ENCODE measurements at regions not wholly inside any gene's neighbourhood (a gene's known extent, or its start where the extent isn't known, plus 50 kb on each side); places are given as distances from the start of the nearest gene placed in this dataset.

- no peak for DNase-seq (ENCODE audit: low read depth in 2 of 2)
- Histone ChIP-seq H3K4me2 (ENCODE audit: extremely low read depth, insufficient read depth, low read length) (no peak overlapping the region), H2AFZ (ENCODE audit: low read length) (no peak overlapping the region), H3K9me3 (ENCODE audit: control insufficient read depth, insufficient read depth, low read depth, low read length) (no peaks in the 10 kb centered on the region), H3K27me3 (ENCODE audit: control insufficient read depth, insufficient read depth, low read length) (no peaks in the 10 kb centered on the region), H3K4me3 (replicated peaks in 1 of 4; ENCODE audit: control extremely low read depth in 1 of 4, insufficient read depth in 1 of 4, low read depth in 3 of 4, low read length in 4 of 4) (no peak overlapping the region), H3K79me2 (ENCODE audit: control insufficient read depth, insufficient read depth, low read length) (no peaks in the 10 kb centered on the region), H3K9ac (ENCODE audit: insufficient read depth, low read length) (no peak overlapping the region), H4K20me1 (ENCODE audit: control insufficient read depth, extremely low read depth, insufficient read depth, low read length) (no peaks in the 10 kb centered on the region), H3K27ac (ENCODE audit: insufficient read depth, low read length) (no peak overlapping the region), H3K4me1 (ENCODE audit: control insufficient read depth, extremely low read depth, insufficient read depth, low read length) (no peaks in the 10 kb centered on the region), H3K36me3 (ENCODE audit: control insufficient read depth, insufficient read depth, low read length) (no peaks in the 10 kb centered on the region)
- TF ChIP-seq EZH2 (IDR thresholded peaks at IDR 0.05; ENCODE audit: low read length, missing control alignments): no peak
- no peak for TF ChIP-seq CTCF (conservative IDR thresholded peaks at IDR 0.05 in 1 of 2, IDR thresholded peaks at IDR 0.05 in 1 of 2; ENCODE audit: low read depth in 1 of 2, low read length in 2 of 2)
These were observed 359.6 kb downstream of the FOXO1 start for GRCh38 chr13:40306817-40307216.

- DNase-seq (ENCODE audit: low read depth in 2 of 2): no peak
- H3K36me3 ChIP-seq (ENCODE audit: control insufficient read depth, insufficient read depth, low read length): no peaks in the 10 kb centered on the region
- H3K27me3 ChIP-seq (ENCODE audit: control insufficient read depth, insufficient read depth, low read length): no peaks in the 10 kb centered on the region
- no peak overlapping the region for H3K4me2 ChIP-seq (ENCODE audit: extremely low read depth, insufficient read depth, low read length)
- H3K27ac ChIP-seq (ENCODE audit: insufficient read depth, low read length): no peak overlapping the region
- no peak overlapping the region for H3K9ac ChIP-seq (ENCODE audit: insufficient read depth, low read length)
- H4K20me1 ChIP-seq (ENCODE audit: control insufficient read depth, extremely low read depth, insufficient read depth, low read length): no peaks in the 10 kb centered on the region
- no peak overlapping the region for H2AFZ ChIP-seq (ENCODE audit: low read length)
- H3K4me3 ChIP-seq (replicated peaks in 1 of 4; ENCODE audit: control extremely low read depth in 1 of 4, insufficient read depth in 1 of 4, low read depth in 3 of 4, low read length in 4 of 4): no peak overlapping the region
- no peaks in the 10 kb centered on the region for H3K79me2 ChIP-seq (ENCODE audit: control insufficient read depth, insufficient read depth, low read length)
- no peaks in the 10 kb centered on the region for H3K9me3 ChIP-seq (ENCODE audit: control insufficient read depth, insufficient read depth, low read depth, low read length)
- H3K4me1 ChIP-seq (ENCODE audit: control insufficient read depth, extremely low read depth, insufficient read depth, low read length): no peaks in the 10 kb centered on the region
- TF ChIP-seq EZH2 (IDR thresholded peaks at IDR 0.05; ENCODE audit: low read length, missing control alignments) (no peak), CTCF (conservative IDR thresholded peaks at IDR 0.05 in 1 of 2, IDR thresholded peaks at IDR 0.05 in 1 of 2; ENCODE audit: low read depth in 1 of 2, low read length in 2 of 2) (no peak)
These were observed 356.6 kb downstream of the FOXO1 start for GRCh38 chr13:40309881-40310280.

GRCh38 chr13:40311356-40312101, 354.9 kb downstream of the FOXO1 start:
- Histone ChIP-seq H3K79me2 (ENCODE audit: control insufficient read depth, insufficient read depth, low read length) (no peaks in the 10 kb centered on the region), H3K4me2 (ENCODE audit: extremely low read depth, insufficient read depth, low read length) (no peak overlapping the region), H3K4me3 (replicated peaks in 1 of 4; ENCODE audit: control extremely low read depth in 1 of 4, insufficient read depth in 1 of 4, low read depth in 3 of 4, low read length in 4 of 4) (no peak overlapping the region), H3K27me3 (ENCODE audit: control insufficient read depth, insufficient read depth, low read length) (no peaks in the 10 kb centered on the region), H3K4me1 (ENCODE audit: control insufficient read depth, extremely low read depth, insufficient read depth, low read length) (no peaks in the 10 kb centered on the region), H3K36me3 (ENCODE audit: control insufficient read depth, insufficient read depth, low read length) (no peaks in the 10 kb centered on the region), H2AFZ (ENCODE audit: low read length) (no peak overlapping the region), H3K9me3 (ENCODE audit: control insufficient read depth, insufficient read depth, low read depth, low read length) (no peaks in the 10 kb centered on the region), H3K9ac (ENCODE audit: insufficient read depth, low read length) (no peak overlapping the region), H4K20me1 (ENCODE audit: control insufficient read depth, extremely low read depth, insufficient read depth, low read length) (no peaks in the 10 kb centered on the region), H3K27ac (ENCODE audit: insufficient read depth, low read length) (no peak overlapping the region)
- DNase-seq (ENCODE audit: low read depth in 2 of 2): peak in 1 of 2 donors; percentile 37
- TF ChIP-seq EZH2 (IDR thresholded peaks at IDR 0.05; ENCODE audit: low read length, missing control alignments) (no peak), CTCF (conservative IDR thresholded peaks at IDR 0.05 in 1 of 2, IDR thresholded peaks at IDR 0.05 in 1 of 2; ENCODE audit: low read depth in 1 of 2, low read length in 2 of 2) (no peak)

Data from fibroblast of lung (primary cell).